DMS53 treated with DMSO at 0.1 percent for 48 hours (cell line): ENCODE measurements at regions not wholly inside any gene's neighbourhood (a gene's known extent, or its start where the extent isn't known, plus 50 kb on each side); places are given as distances from the start of the nearest gene placed in this dataset.

Experiments used
- DNase-seq: peaks from one replicate; lab custom pipeline; 2025; ENCODE audit not compliant: unreplicated experiment; lab: John Stamatoyannopoulos, UW

DNA sequence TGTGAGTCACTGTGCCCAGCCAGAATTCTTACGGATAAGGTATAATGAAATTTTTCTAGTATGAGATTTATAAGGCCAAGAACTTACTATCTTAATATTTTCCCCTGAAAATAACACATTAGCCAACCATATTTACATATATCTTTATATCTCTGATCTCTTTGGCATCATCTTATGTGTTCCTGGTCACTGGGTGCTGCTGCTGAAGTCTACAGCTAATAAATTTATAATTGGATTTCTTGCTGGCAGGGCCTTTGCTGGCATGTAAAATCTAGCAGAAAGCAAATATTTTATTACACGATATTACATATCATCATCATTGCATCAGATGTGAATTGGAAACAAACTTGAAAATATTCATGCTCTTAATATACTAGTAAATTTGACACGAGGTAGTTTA, 590.7 kb downstream of the ANXA1 start:
- DNase-seq: no peak

DNA sequence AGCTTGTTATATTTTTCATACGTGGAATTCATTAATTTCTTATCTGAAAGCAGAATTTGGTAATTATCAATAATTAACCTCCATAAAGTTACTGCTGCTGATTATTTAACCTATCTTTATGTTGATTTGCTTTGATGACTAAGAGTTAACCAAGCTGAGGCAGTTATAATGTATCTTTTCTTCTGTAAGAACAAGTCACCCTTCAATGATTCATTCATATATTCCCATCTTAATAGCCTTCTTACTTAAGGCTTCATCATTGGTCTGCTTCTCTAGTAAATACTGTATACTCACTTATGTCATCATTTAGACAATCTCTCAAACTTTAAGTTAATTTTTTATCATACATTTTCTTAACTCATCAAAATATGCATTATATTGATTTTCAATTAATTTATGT, 592.2 kb downstream of the ANXA1 start:
- DNase-seq: no peak

DNA sequence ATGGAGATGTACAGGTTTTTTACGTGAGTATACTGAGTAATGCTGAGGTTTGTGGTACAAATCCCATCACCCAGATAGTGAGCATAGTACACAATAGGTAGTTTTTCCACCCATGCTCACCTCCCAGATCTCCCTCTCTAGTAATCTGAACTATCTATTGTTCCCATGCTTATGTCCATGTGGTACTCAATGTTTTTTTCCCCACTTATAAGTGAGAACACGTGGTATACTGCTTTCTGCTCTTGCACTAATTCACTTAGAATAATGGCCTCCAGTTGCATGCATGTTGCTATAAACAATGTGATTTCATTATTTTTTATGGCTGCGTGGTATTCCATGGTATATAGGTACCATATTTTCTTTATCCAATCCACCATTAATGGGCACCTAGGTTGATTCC, 593.9 kb downstream of the ANXA1 start:
- no peak for DNase-seq

DNA sequence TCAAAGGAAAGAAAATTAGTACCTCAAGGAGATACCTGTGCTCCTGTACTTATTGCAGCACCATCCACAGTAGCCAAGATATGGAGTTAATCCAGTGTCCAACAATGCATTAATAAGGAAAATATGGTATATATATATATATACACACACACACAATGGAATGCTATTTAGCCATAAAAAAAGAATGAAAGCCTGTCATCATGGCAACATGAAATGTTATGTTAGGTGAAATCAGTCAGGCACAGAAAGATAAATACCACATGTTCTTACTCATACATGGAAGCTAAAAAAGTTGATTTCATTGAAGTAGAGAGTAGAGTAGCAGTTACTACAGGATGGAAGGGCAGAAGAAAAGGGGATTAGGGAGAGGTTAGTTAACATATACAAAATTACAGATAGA, 601.5 kb downstream of the ANXA1 start:
- DNase-seq: no peak

DNA sequence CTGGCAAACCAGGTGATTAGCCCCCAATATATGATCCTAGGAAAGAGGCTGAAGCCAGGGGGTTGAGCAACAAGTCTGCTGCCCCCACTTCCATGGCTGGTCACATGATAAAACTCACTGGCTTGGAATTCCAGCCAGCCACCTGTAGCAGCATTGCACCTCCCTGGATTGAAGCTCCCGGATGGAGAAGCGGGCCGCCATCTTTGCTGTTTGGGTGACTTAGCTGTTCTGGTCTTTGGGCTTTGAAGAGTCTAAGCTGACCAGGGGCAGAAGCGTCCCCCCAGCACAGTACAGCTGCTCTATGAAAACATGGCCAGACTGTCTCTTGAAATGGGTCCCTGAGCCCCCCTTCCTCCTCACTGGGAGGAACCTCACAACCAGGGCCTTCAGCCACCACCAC, 610.2 kb downstream of the ANXA1 start:
- no peak for DNase-seq

DNA sequence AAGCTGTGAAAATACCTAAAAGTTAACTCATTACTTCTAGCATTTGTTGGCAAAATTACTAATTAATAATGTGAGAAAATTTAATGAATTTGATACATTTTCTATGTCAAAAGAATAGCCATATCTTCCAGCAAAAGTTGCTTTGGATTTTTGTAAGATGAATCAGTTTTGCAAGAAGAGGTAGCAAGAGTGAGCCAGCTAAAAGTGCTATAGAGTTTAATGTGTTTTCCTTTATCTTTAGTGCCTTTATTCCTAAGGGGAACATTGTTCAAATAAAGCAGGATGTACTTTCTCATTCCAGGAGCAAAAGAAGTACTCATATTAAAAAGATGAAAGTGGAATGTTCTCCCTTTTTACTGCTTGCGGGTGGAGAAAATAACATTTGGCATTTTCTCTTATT, 622.2 kb downstream of the ANXA1 start:
- no peak for DNase-seq

DNA sequence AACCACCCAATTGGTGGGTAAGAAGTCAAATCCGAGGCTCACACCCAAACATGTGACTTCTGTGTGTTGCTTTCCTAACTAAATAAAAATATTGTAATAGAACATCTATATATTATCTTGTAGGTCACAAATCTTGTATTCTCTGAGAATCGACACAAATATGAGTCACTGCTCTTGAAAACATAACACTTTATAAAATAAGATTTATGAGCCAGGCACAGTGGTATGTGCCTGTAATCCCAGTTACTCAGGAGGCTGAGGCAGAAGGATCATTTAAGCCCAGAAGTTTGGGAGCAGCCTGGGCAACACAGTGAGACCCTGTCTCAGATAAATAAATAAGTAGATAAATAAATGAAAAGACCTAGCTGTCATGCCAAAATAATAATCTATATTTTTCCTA, 624.1 kb downstream of the ANXA1 start:
- no peak for DNase-seq

DNA sequence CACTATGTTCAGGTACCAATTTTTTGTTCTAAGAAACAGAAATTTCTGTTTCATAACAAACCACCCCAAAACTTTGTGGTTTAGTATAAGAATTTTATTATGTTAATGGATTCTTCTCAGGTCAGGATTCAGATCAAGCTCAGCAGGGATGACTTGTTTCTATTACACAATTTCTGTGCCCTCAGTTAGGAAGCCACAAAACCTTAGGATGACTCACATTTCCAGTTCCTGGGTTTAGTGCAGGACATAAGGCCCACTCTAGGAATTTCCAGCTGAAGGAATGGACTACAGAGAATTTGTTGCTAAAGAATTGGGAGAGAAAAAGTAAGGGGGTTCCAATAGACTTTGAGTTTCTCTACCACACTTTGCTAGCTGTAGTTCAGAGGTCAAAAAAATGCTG, 629.3 kb downstream of the ANXA1 start:
- DNase-seq: no peak

DNA sequence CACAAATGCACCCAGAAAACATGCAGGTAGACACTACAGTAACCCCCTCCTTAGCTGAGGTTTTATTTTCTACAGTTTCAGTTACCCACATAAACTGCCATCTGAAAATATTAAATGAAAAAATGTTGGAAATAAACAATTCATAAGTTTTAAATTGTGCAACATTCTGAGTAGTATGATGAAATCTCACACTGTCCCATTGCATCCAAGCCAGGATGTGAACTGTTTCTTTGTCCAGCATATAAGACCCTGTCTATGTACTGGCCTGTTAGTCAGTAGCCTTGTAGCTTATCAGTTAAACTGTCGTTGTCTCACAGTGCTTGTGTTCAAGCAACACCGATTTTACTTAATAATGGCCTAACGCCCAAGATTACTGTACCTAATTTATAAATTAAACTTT, 630.5 kb downstream of the ANXA1 start:
- no peak for DNase-seq

DNA sequence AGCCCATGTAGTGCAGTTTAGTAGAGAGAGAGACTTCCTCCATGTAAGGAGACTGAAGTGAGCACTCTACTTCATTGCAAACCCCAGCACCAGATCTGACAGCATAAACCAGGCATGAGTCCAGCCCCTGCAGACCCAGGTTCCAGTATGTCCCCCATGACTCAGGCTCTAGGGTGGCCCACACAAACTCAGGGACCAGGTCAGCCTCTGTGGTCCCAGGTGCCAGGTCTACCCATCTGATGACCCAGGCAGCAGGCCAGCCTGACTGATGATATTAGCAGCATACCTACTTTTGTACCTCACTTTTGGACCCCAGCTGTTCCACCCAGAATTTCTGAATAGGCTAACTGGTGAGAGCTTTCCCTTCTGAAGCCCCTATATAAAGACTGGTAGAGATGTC, 647.8 kb downstream of the ANXA1 start:
- DNase-seq: no peak

DNA sequence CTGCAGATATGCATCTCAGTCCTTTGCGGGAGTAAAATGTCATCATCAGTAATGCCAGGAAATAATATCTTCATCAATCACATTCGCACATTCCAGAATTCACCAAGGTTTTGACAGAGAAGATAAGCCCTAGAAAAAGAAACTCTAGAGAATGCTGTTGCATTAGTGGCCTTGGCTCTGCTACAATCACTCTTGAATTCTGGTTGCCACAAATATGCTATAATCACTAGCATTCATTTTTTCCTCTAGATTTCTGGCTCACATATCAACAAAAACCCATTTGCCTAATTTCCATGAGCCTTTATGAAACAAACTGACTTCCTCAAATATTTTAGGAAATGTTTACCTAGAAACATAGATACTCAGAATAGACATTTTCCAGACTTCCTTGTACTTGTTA, 653.4 kb downstream of the ANXA1 start:
- no peak for DNase-seq

DNA sequence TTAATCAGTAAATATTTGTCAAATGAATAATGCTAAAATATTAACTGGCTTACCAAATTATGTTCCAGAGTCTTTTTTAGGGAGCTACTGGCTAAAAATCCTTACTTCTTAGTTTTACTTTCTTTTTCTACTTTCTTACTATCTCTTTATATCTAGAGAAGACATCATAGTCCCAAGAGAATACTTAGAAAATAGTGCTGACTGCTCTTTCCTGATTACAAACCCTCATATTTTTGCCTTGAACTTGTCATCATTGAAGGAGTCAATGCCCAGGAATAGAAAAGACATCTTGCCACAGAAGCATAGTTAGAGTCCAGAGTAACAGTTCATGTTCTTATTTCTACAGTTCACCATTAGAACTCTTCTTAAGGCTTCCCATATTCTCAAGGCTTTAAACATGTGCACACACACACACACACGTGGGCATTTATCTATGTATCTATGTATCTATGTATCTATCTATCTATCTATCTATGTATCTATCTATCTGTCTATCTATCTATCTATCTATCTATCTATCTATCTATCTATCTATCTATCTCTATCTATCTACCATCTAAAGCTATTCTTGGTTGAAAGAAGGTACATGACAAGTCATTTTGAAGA, 654.3 kb downstream of the ANXA1 start:
- DNase-seq: no peak

DNA sequence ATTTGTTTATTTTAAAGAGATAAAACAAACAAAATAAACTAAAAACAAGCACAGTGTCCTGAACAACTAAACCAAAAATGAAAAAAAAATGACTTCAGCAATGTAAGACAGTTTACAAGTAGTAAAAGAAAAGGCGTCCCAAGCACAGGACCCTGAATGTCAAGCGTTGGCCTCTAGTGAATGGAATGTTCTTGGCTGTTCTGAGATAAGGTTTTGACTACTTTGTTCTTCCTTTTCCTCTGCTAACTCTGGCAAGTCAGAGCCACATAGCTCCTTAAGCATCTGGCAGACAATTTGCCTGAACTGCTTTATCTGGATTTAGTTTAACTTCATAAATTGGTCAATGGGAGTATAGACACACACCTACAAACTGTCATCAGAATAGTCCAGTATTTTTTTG, 655.2 kb downstream of the ANXA1 start:
- DNase-seq: no peak

DNA sequence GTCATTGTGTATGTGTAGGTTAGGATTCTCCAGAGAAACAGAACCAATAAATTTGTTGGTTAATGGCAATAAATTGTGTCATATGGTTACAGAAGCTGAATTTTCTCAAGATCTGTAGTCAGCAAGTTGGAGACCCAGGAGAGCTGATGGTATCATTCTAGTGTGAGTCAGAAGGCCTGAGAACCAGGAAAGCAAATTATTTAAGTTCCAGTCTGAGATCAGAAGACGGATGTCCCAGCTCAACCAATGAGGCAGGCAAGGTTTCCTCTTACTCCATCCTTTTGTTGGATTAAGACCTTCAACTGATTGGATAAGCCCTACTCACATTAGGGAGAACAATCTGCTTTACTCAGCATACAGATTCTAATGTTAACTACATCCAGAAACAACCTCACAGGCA, 656.3 kb downstream of the ANXA1 start:
- DNase-seq: no peak

DNA sequence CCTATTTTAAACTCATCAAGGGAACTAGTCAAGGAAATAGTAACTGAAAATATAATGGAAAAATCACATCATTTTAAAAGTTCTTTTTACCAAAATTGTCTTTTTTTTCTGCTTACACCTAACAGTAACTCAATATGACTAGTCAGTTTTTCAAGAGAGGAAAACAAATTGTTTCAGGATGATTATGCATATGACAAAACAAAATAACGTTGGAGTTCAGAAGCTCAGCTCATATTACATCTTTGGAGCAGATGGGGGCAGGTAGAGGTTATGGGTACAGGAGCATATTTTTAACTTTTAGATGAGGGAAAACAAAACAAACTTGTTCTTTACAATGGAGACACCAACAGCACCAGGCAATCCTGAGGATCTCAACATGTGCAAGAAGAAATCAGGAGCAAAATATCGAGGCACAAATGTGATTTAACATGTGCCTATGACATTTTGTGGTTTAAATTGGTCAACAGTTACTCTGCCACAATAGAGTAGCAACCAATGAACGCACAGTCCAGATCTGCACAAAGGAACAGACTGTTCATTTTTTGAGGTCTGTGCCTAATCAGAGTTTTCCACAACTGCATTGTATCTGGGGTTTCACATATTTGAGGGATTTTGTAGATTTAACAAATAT, 659.0 kb downstream of the ANXA1 start:
- DNase-seq: no peak

DNA sequence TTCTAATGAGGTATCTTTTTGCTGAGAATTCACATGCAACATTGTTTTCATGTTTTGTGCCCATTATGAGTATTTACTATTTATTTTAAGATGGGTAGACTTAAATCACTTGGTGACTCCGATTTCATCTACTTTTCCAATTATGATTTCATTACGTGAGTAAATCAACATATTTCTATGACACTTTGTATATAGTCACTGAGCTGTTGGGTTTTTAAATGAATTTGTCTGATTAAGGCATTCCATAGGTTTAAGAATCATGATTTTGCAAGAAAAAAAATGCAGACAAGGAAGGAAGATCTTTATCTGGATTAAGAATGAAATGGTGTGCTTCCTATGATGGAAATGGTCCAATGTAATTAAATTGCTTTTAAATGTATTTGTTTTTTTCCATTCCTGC, 661.9 kb downstream of the ANXA1 start:
- DNase-seq: no peak

DNA sequence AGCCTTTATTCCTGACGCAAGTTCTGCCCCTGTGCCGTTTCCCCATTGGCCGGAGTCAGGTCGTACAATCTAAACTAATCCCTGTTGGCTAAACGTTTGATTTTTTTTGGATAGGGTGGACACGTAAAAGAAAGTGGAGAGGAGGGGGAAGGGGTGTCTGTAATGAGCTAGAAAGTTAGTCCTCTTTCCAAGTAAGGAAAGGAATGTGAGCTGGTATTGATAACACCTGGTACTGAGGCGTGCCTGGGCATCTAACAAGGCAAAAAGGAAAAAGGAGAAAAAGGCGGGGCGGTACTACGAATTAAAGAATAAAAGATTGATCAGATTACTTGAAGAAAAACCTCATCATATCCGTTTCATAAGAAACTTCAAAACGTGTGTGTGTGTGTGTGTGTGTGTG, 665.2 kb downstream of the ANXA1 start:
- DNase-seq: no peak

DNA sequence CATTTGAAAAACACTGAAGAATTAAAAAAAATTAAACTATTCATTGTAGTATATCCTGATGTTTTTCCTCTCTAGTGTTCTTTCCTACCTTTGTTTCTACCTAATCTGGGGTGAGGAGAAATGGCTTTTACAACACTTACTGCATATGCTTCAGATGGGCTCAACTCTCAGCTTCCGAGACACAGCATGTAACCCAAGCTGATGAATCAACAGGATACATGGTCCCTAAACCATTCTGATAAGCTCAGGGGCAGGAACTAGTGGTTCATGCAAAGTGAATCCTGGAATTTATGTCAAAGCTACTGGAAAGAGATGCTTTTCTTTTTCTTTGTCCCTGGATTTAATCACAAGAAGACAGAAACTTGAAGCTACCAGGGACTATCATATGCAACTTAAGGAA, 672.5 kb upstream of the RORB start:
- no peak for DNase-seq

DNA sequence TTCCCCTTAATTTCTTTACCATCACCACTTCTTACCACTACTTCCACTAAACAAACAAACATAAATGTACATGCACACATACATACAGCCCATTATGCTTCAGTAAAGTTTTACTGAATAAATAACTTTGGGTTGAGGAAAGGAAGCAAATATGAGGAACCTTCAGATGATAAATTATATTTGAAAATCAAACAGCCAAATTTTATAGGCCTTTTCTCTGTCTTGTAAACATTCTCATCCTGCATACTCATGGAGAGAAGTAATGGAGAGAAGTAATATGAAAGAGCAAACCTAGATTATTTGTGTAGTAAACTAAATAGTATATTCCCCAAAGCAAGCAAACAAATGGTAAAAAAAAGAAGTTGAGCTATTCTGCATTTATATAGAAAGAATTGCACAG, 658.3 kb upstream of the RORB start:
- DNase-seq: no peak

DNA sequence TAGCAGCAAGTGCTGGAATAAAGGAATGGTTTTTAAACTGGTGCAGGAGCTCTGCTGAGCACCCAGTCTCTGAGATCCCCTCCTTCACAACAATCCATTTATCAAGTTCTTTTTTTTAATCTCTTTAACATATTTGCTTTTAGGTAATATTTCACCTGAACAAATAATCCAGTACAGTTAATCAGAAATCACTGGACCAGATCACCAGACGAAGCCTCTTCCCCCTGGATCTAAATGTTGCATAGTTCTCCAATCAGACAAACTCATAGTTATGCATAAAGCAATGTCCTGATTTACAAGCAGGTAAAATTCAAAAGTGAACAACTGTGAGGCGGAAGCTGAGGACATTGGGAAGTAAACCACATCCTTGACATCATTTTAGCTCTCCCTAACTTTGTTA, 657.7 kb upstream of the RORB start:
- DNase-seq: no peak

DNA sequence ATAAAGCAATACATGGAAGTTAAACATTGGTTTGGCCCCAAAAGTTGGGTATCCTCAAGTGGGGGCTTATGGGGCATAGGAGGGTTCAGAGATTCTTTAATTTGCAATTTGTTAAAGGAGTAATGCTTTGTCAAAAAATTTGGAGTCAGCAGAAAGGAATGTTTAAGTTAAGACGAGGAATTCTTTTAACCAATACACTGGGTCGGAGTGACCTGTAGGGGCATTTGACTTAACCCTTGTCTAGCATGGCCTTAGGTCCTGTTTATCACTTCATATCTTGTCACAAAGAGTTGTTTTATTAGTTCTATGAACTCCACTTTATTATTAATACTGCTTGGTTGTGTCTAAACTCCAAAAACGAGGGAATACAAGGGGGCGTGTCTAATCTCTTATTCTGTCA, 656.1 kb upstream of the RORB start:
- no peak for DNase-seq

DNA sequence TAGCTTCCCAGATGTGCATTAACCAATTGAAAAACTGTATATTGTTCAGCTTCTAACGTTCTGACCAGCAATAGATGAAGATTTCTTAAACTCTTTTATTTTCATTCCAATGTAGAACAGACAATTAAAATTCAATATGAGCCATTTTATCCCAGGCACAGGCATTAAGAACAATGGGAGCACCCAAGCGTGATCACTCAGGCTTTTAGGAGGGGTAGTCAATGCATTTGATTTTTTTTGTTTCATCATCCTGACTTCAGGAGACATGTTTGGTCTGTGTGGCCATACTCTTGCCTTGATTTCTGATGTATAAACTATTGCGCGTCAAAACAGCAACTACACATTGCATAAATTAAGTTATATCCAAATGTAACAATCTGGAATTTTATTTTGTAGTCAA, 653.0 kb upstream of the RORB start:
- no peak for DNase-seq

DNA sequence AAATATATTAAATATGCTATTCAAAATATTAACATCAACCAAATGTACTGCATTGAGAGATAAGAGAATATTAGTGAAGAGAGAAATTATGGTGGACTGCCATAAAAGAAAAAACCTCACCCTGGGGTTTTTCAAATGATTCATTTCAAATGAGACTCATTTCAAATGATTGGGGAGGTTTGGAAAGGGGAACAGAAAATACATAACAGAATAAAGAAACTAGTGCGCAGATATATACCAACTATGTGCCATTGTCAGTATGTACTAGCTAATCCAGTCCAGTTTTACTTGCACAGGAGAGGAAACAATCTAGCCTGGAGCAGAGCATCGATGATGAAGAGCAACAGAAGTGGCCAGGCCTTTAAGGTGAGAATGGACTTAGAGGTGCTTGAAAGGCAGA, 651.6 kb upstream of the RORB start:
- no peak for DNase-seq
